ENCODE measurements at regions not wholly inside any gene's neighbourhood (a gene's known extent, or its start where the extent isn't known, plus 50 kb on each side); places are given as distances from the start of the nearest gene placed in this dataset.

DNA sequence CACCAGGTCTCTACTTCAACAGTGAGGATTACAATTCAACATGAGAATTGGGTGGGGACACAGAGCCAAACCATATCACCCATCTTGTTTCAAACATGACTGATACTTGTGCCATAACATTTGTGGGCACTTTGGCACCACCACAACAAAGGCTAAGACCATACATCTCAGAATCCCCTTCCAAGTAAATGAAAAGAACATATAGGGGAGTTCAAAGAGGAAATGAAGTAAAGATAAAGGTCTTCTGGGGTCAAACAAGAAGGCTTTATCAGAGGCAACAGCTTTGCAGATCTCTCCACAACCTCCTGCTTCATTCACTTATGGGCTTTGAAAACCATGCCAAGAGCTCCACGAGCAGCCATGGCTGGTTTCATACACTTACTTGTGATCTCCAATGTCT is 122.7 kb downstream of the ANKRD50 start:
- POLR2A ChIA-PET = no interaction called here
- 58% methylated on average over 1 of the region's 1 CpG for WGBS (ENCODE audit: insufficient coverage)
- Mint-ChIP-seq H3K27ac (no peak overlapping the region), H3K4me1 (no peaks in the 10 kb centered on the region), H3K27me3 (no peaks in the 10 kb centered on the region), H3K4me3 (no peak overlapping the region), H3K9me3 (ENCODE audit: insufficient read depth) (peaks cover 6% of the 10 kb centered on the region)
- CTCF ChIA-PET = no interaction called here
- no peak for TF ChIP-seq EZH2 (IDR thresholded peaks at IDR 0.05; ENCODE audit: borderline replicate concordance, insufficient read depth, low read depth, low read length, poor library complexity, severe bottlenecking)
- TF ChIP-seq, protein P1, sequence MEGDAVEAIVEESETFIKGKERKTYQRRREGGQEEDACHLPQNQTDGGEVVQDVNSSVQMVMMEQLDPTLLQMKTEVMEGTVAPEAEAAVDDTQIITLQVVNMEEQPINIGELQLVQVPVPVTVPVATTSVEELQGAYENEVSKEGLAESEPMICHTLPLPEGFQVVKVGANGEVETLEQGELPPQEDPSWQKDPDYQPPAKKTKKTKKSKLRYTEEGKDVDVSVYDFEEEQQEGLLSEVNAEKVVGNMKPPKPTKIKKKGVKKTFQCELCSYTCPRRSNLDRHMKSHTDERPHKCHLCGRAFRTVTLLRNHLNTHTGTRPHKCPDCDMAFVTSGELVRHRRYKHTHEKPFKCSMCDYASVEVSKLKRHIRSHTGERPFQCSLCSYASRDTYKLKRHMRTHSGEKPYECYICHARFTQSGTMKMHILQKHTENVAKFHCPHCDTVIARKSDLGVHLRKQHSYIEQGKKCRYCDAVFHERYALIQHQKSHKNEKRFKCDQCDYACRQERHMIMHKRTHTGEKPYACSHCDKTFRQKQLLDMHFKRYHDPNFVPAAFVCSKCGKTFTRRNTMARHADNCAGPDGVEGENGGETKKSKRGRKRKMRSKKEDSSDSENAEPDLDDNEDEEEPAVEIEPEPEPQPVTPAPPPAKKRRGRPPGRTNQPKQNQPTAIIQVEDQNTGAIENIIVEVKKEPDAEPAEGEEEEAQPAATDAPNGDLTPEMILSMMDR (IDR thresholded peaks at IDR 0.05) = no peak
- Histone ChIP-seq H3K9ac (ENCODE audit: low read length) (no peak overlapping the region), H3K4me3 (ENCODE audit: control extremely low read depth in 1 of 5, extremely low read depth in 1 of 5, insufficient read depth in 1 of 5, low read depth in 2 of 5, low read length in 4 of 5) (no peak overlapping the region), H3K4me1 (ENCODE audit: control insufficient read depth in 2 of 2, insufficient read depth in 2 of 2, low read length in 2 of 2) (no peaks in the 10 kb centered on the region), H3K27ac (ENCODE audit: low read length in 2 of 2) (no peak overlapping the region), H3K4me2 (replicated peaks; ENCODE audit: low read depth, low read length, poor library complexity, severe bottlenecking) (no peak overlapping the region), H3K9me3 (ENCODE audit: control extremely low read depth in 1 of 3, control insufficient read depth in 2 of 3, insufficient read depth in 1 of 3, low read length in 2 of 3) (peaks cover 0 to 4% (median 0%) of the 10 kb centered on the region in 3 donors), H3K79me2 (ENCODE audit: control insufficient read depth, insufficient read depth, low read length) (no peaks in the 10 kb centered on the region), H3K27me3 (replicated peaks in 1 of 4; ENCODE audit: control extremely low read depth in 1 of 4, control insufficient read depth in 3 of 4, insufficient read depth in 4 of 4, low read length in 3 of 4) (no peaks in the 10 kb centered on the region), H4K20me1 (ENCODE audit: control insufficient read depth, insufficient read depth, low read length, poor library complexity, severe bottlenecking) (no peaks in the 10 kb centered on the region), H3K36me3 (replicated peaks in 1 of 2; ENCODE audit: control extremely low read depth in 1 of 2, control insufficient read depth in 1 of 2, extremely low read depth in 1 of 2, insufficient read depth in 2 of 2, low read length in 1 of 2) (no peaks in the 10 kb centered on the region), H2AFZ (ENCODE audit: insufficient read depth, low read depth, low read length, poor library complexity, severe bottlenecking) (no peak overlapping the region)
- ATAC-seq (ENCODE audit: low read depth) = no peak
- intact Hi-C loops (cut with micrococcal nuclease) = no loop called here
- DNase-seq = no peak

DNA sequence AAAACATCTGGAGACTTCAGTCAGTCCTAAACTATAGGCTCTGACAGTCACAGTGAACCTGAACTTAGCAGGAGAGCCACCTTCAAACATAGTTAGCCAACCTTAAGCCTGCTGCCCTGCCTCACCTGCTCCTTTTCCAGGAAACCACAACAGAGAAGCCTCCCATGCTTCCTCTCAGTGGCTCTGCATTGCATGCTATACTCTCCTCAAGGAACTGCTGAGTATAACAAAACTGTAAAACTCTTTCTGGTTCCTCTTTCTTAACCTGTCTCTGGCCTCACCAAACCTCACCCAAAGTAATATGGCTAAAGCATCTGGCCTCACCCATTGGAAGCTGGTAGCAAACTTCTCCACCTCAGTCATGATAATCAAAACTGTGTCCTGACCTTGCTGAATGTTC is 122.1 kb downstream of the ANKRD50 start:
- CTCF ChIA-PET = no interaction called here
- H2AFZ ChIP-seq (ENCODE audit: insufficient read depth, low read depth, low read length, poor library complexity, severe bottlenecking) = no peak overlapping the region
- Mint-ChIP-seq H3K4me3 (no peak overlapping the region), H3K4me1 (no peaks in the 10 kb centered on the region), H3K27ac (no peak overlapping the region), H3K27me3 (no peaks in the 10 kb centered on the region), H3K9me3 (ENCODE audit: insufficient read depth) (peaks cover 6% of the 10 kb centered on the region)
- H3K4me2 ChIP-seq (replicated peaks; ENCODE audit: low read depth, low read length, poor library complexity, severe bottlenecking) = no peak overlapping the region
- H3K4me3 ChIP-seq (ENCODE audit: control extremely low read depth in 1 of 5, extremely low read depth in 1 of 5, insufficient read depth in 1 of 5, low read depth in 2 of 5, low read length in 4 of 5) = no peak overlapping the region
- H3K36me3 ChIP-seq (replicated peaks in 1 of 2; ENCODE audit: control extremely low read depth in 1 of 2, control insufficient read depth in 1 of 2, extremely low read depth in 1 of 2, insufficient read depth in 2 of 2, low read length in 1 of 2) = no peaks in the 10 kb centered on the region
- no peak for DNase-seq
- no peaks in the 10 kb centered on the region for H3K79me2 ChIP-seq (ENCODE audit: control insufficient read depth, insufficient read depth, low read length)
- no peak overlapping the region for H3K9ac ChIP-seq (ENCODE audit: low read length)
- POLR2A ChIA-PET = no interaction called here
- intact Hi-C loops (cut with micrococcal nuclease) = no loop called here
- no peak for ATAC-seq (ENCODE audit: low read depth)
- no peak overlapping the region for H3K27ac ChIP-seq (ENCODE audit: low read length in 2 of 2)
- no peaks in the 10 kb centered on the region for H3K27me3 ChIP-seq (replicated peaks in 1 of 4; ENCODE audit: control extremely low read depth in 1 of 4, control insufficient read depth in 3 of 4, insufficient read depth in 4 of 4, low read length in 3 of 4)
- TF ChIP-seq, protein P1 (IDR thresholded peaks at IDR 0.05) = no peak
- no peak for TF ChIP-seq EZH2 (IDR thresholded peaks at IDR 0.05; ENCODE audit: borderline replicate concordance, insufficient read depth, low read depth, low read length, poor library complexity, severe bottlenecking)
- no peaks in the 10 kb centered on the region for H4K20me1 ChIP-seq (ENCODE audit: control insufficient read depth, insufficient read depth, low read length, poor library complexity, severe bottlenecking)
- peaks cover 0 to 4% (median 0%) of the 10 kb centered on the region in 3 donors for H3K9me3 ChIP-seq (ENCODE audit: control extremely low read depth in 1 of 3, control insufficient read depth in 2 of 3, insufficient read depth in 1 of 3, low read length in 2 of 3)
- H3K4me1 ChIP-seq (ENCODE audit: control insufficient read depth in 2 of 2, insufficient read depth in 2 of 2, low read length in 2 of 2) = no peaks in the 10 kb centered on the region

Data from B cell (primary cell).